ENCODE measurements at regions not wholly inside any gene's neighbourhood (a gene's known extent, or its start where the extent isn't known, plus 50 kb on each side); places are given as distances from the start of the nearest gene placed in this dataset.

DNA sequence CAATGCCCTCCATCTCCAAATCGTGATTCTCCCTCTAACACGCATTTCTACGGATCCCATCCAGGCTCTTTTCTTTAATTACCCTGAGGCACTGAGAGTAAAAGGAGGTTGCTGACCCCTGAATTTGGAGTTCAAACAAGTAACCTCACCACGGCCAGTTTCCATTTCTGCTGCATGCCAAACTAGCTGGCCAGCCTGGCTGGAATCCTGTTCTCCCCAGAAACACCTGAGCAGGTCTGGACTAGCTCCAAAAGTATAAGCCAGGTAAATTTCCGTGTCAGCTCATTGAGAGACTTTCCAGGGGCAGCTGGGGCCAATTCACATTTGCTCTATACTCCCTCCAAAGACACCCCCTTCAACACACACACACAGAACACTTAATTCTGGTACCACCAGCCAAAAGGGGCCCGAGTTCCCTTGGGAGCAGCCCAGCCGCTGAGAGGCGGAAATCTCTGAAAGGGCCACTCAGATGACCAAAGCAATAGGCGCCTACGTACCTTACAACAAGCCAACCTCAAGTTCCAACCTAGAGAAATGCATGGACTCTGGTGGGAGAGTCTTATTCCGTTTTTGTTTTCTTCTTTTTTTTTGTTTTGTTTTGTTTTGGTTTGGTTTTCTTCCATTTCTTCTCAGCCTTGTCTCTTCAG, 131.4 kb downstream of the NDUFA12 start:
- ATAC-seq (ENCODE audit: insufficient read depth, low read depth) (no peak), DNase-seq (no peak)
- Histone ChIP-seq H2AFZ (ENCODE audit: low read depth, low read length) (no peak overlapping the region), H3K27me3 (ENCODE audit: insufficient read depth, low read length, poor library complexity) (no peaks in the 10 kb centered on the region), H3K27ac (ENCODE audit: low read length) (no peak overlapping the region), H3K9me3 (ENCODE audit: insufficient read depth, low read length, severe bottlenecking) (no peaks in the 10 kb centered on the region), H3K4me1 (ENCODE audit: insufficient read depth, low read length) (no peaks in the 10 kb centered on the region), H3K4me3 (ENCODE audit: low read depth in 1 of 2, low read length in 2 of 2) (no peak overlapping the region), H3K9ac (ENCODE audit: low read depth, low read length) (no peak overlapping the region), H4K20me1 (ENCODE audit: insufficient read depth, low read length) (no peaks in the 10 kb centered on the region), H3K4me2 (ENCODE audit: insufficient read depth, low read length) (no peak overlapping the region), H3K36me3 (ENCODE audit: insufficient read depth, low read length) (no peaks in the 10 kb centered on the region), H3K79me2 (ENCODE audit: insufficient read depth, low read length) (no peaks in the 10 kb centered on the region)
- TF ChIP-seq EZH2 (IDR thresholded peaks at IDR 0.05; ENCODE audit: borderline replicate concordance, low read depth, low read length, severe bottlenecking): no peak
- no peak for TF ChIP-seq CTCF (IDR thresholded peaks at IDR 0.05; ENCODE audit: borderline replicate concordance, extremely low read depth, low read length, poor library complexity, severe bottlenecking)

DNA sequence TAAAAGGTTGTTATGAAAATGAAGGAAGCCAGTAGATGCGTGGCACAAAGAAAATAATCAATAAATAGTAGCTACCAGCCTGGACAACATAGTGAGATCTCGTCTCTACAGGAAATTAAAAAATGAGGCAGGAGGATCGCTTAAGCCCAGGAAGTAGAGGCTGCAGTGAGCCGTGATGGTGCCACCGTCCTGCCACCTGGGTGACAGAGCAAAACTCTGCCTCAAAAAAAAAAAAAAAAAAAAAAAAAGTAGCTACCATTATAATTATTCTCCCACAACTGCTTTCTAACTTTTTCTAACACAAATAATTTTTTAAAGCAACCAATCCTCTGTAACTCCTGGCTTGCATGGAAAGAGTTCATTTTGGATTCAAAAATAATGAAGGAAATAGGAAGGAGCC, 133.0 kb downstream of the NDUFA12 start:
- H3K27me3 ChIP-seq (ENCODE audit: insufficient read depth, low read length, poor library complexity): no peaks in the 10 kb centered on the region
- DNase-seq (no peak), ATAC-seq (ENCODE audit: insufficient read depth, low read depth) (no peak)
- H3K4me1 ChIP-seq (ENCODE audit: insufficient read depth, low read length): no peaks in the 10 kb centered on the region
- H3K27ac ChIP-seq (ENCODE audit: low read length): no peak overlapping the region
- no peak overlapping the region for H2AFZ ChIP-seq (ENCODE audit: low read depth, low read length)
- no peaks in the 10 kb centered on the region for H3K79me2 ChIP-seq (ENCODE audit: insufficient read depth, low read length)
- TF ChIP-seq CTCF (IDR thresholded peaks at IDR 0.05; ENCODE audit: borderline replicate concordance, extremely low read depth, low read length, poor library complexity, severe bottlenecking) (no peak), EZH2 (IDR thresholded peaks at IDR 0.05; ENCODE audit: borderline replicate concordance, low read depth, low read length, severe bottlenecking) (no peak)
- no peaks in the 10 kb centered on the region for H4K20me1 ChIP-seq (ENCODE audit: insufficient read depth, low read length)
- H3K9me3 ChIP-seq (ENCODE audit: insufficient read depth, low read length, severe bottlenecking): no peaks in the 10 kb centered on the region
- H3K4me2 ChIP-seq (ENCODE audit: insufficient read depth, low read length): no peak overlapping the region
- no peak overlapping the region for H3K9ac ChIP-seq (ENCODE audit: low read depth, low read length)
- H3K4me3 ChIP-seq (ENCODE audit: low read depth in 1 of 2, low read length in 2 of 2): no peak overlapping the region
- H3K36me3 ChIP-seq (ENCODE audit: insufficient read depth, low read length): no peaks in the 10 kb centered on the region

DNA sequence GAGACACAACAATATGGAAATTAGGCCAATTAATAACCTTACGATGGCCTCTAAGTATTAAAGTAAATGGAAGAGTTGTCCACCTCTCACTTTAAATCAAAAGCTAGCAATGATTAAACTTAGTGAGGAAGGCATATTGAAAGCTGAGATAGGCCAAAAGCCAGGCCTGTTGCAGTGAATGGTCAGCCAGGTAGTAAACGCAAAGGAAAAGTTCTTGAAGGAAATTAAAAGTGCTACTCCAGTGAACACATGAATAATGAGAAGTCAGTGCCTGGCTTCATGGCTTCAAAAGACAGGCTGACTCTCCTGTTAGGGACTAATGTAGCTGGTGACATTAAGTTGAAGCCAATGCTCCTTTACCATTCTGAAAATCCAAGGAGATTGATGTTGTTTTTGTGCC, 135.3 kb downstream of the NDUFA12 start:
- TF ChIP-seq CTCF (IDR thresholded peaks at IDR 0.05; ENCODE audit: borderline replicate concordance, extremely low read depth, low read length, poor library complexity, severe bottlenecking) (no peak), EZH2 (IDR thresholded peaks at IDR 0.05; ENCODE audit: borderline replicate concordance, low read depth, low read length, severe bottlenecking) (no peak)
- DNase-seq: no peak
- Histone ChIP-seq H2AFZ (ENCODE audit: low read depth, low read length) (no peak overlapping the region), H3K4me2 (ENCODE audit: insufficient read depth, low read length) (no peak overlapping the region), H3K36me3 (ENCODE audit: insufficient read depth, low read length) (no peaks in the 10 kb centered on the region), H3K9me3 (ENCODE audit: insufficient read depth, low read length, severe bottlenecking) (no peaks in the 10 kb centered on the region), H3K27me3 (ENCODE audit: insufficient read depth, low read length, poor library complexity) (no peaks in the 10 kb centered on the region), H4K20me1 (ENCODE audit: insufficient read depth, low read length) (no peaks in the 10 kb centered on the region), H3K9ac (ENCODE audit: low read depth, low read length) (no peak overlapping the region), H3K4me1 (ENCODE audit: insufficient read depth, low read length) (no peaks in the 10 kb centered on the region), H3K4me3 (ENCODE audit: low read depth in 1 of 2, low read length in 2 of 2) (no peak overlapping the region), H3K27ac (ENCODE audit: low read length) (no peak overlapping the region), H3K79me2 (ENCODE audit: insufficient read depth, low read length) (no peaks in the 10 kb centered on the region)
- no peak for ATAC-seq (ENCODE audit: insufficient read depth, low read depth)
